GM13976 (cell line): ENCODE measurements at regions not wholly inside any gene's neighbourhood (a gene's known extent, or its start where the extent isn't known, plus 50 kb on each side); places are given as distances from the start of the nearest gene placed in this dataset.
"Not testable (repeated sequence)": the region's sequence is repeated elsewhere in the genome, so short reads cannot be mapped to it uniquely, and the experiment has no call there.

Source experiments
- DNase-seq: peaks from one replicate; pipeline ENCODE4 v3.0.0; 2012; ENCODE audit warnings: low spot score
- CTCF ChIP-seq: IDR thresholded peaks from 2 replicates; pipeline ENCODE4 v1.5.1; 2012; ENCODE audit warnings: borderline replicate concordance, mild to moderate bottlenecking; ENCODE audit not compliant: insufficient read depth; ENCODE audit errors: extremely low read depth, missing control alignments, control extremely low read depth
- in situ Hi-C: fragments of 300-500 bp; cut with MboI; formaldehyde crosslinking; loops from one replicate; pipeline ENCODE4 v1.12.0; 2022; ENCODE audit warnings: low sequenced_read_pairs, mixed read lengths, inconsistent platforms; ENCODE audit not compliant: unreplicated experiment

- no peak for TF ChIP-seq CTCF
- no peak for DNase-seq
- in situ Hi-C loops: no loop called here
Measured at GRCh38 chr2:144785253-144785652, 265.3 kb upstream of the ZEB2 start.

- in situ Hi-C loops: no loop called here
- no peak for TF ChIP-seq CTCF
- DNase-seq: no peak
Measured at GRCh38 chr2:144780983-144781382, 261.1 kb upstream of the ZEB2 start.

- in situ Hi-C loops: no loop called here
- TF ChIP-seq CTCF: no peak
- no peak for DNase-seq
Measured at GRCh38 chr2:144776766-144777165, 256.8 kb upstream of the ZEB2 start.

- no peak for TF ChIP-seq CTCF
- DNase-seq: no peak
- in situ Hi-C loops: no loop called here
Measured at GRCh38 chr2:144774809-144775208, 254.9 kb upstream of the ZEB2 start.

- no peak for TF ChIP-seq CTCF
- no peak for DNase-seq
- in situ Hi-C loops: no loop called here
Measured at GRCh38 chr2:144771348-144771747, 251.4 kb upstream of the ZEB2 start.

GRCh38 chr2:144770616-144771230, 250.8 kb upstream of the ZEB2 start:
- TF ChIP-seq CTCF: no peak
- DNase-seq: no peak
- in situ Hi-C loops: no loop called here

- DNase-seq, in situ Hi-C loops: not testable (repeated sequence)
Measured at GRCh38 chr2:144760939-144761338, 241.0 kb upstream of the ZEB2 start.
